ENCODE measurements at regions not wholly inside any gene's neighbourhood (a gene's known extent, or its start where the extent isn't known, plus 50 kb on each side); places are given as distances from the start of the nearest gene placed in this dataset.

- in situ Hi-C loops (cut with MboI) = no loop called here
- 0 out of 2 replicates have a peak overlapping the region, but pooled peaks have one; percentile 54 for H2AFZ ChIP-seq (ENCODE audit: low read depth, low read length)
- POLR2A ChIA-PET = interaction anchor here (1.0 kb wide), 1 partner anchor 18 kb away, joined by 3 read pairs; no protein-coding TSS in a partner anchor
- no peaks in the 10 kb centered on the region for H3K4me1 ChIP-seq (replicated peaks in 1 of 2; ENCODE audit: control insufficient read depth in 2 of 2, insufficient read depth in 2 of 2, low read length in 2 of 2)
- no peak overlapping the region for H3K4me2 ChIP-seq (ENCODE audit: insufficient read depth, low read length)
- H3K79me2 ChIP-seq (ENCODE audit: control insufficient read depth, insufficient read depth, low read length) = no peaks in the 10 kb centered on the region
- no peak for TF ChIP-seq ELF4 (CRISPR knock-in tag; IDR thresholded peaks at IDR 0.05)
- no peak for TF ChIP-seq SP1 (CRISPR knock-in tag; IDR thresholded peaks at IDR 0.05)
- no peak for TF ChIP-seq MAZ (CRISPR knock-in tag; conservative IDR thresholded peaks at IDR 0.05 in 1 of 2, IDR thresholded peaks at IDR 0.05 in 1 of 2)
- TF ChIP-seq RBFOX2 (IDR thresholded peaks at IDR 0.05; ENCODE audit: low read depth, low read length) = no peak
- peak; percentile 85 for TF ChIP-seq ZNF431 (CRISPR knock-in tag; IDR thresholded peaks at IDR 0.05)
- TF ChIP-seq SLC30A9 (CRISPR knock-in tag; IDR thresholded peaks at IDR 0.05) = no peak
- CTCF ChIA-PET (ENCODE audit: low intra/inter-chr PET ratio) = no interaction called here
- H3K27ac ChIP-seq (ENCODE audit: extremely low read depth, low read depth, low read length) = no peak overlapping the region
- H4K20me1 ChIP-seq (replicated peaks; ENCODE audit: control insufficient read depth, insufficient read depth, low read length) = no peaks in the 10 kb centered on the region
- WGBS (ENCODE audit: insufficient coverage, low coverage, missing lambda C conversion rate) = 13% methylated on average over 2 of the region's 2 CpGs
- no peak overlapping the region for H3K4me3 ChIP-seq
- H3K9me1 ChIP-seq (ENCODE audit: control insufficient read depth, insufficient read depth, low read length) = no peaks in the 10 kb centered on the region
- H3K9me3 ChIP-seq (replicated peaks; ENCODE audit: control insufficient read depth, insufficient read depth, low read depth, low read length) = no peaks in the 10 kb centered on the region; the same call in 1 of the 2 replicates
- DNase-seq (ENCODE audit: extremely low read depth in 1 of 4, low spot score in 3 of 4) = no peak
- no TSS peak for BruUV-seq (replicated peaks)
- no peak for ATAC-seq
- H3K36me3 ChIP-seq (ENCODE audit: control insufficient read depth, insufficient read depth, low read length) = no peaks in the 10 kb centered on the region
- no peaks in the 10 kb centered on the region for H3K27me3 ChIP-seq (ENCODE audit: control insufficient read depth in 2 of 2, insufficient read depth in 2 of 2, low read length in 2 of 2)
- no peak overlapping the region for H3K9ac ChIP-seq (ENCODE audit: insufficient read depth in 1 of 2, low read depth in 2 of 2, low read length in 2 of 2)
- FAIRE-seq = no peak
- intact Hi-C loops (cut with micrococcal nuclease) = no loop called here
These were observed 928.7 kb upstream of the ADGRB3 start for GRCh38 chr6:67706388-67706787.

- FAIRE-seq (no peak), DNase-seq (ENCODE audit: extremely low read depth in 1 of 4, low spot score in 3 of 4) (no peak), ATAC-seq (no peak)
- intact Hi-C loops (cut with micrococcal nuclease) (no loop called here), in situ Hi-C loops (cut with MboI) (no loop called here)
- WGBS (ENCODE audit: insufficient coverage, low coverage, missing lambda C conversion rate) = 25% methylated on average over 4 of the region's 4 CpGs
- no peak overlapping the region for H3K9ac ChIP-seq (ENCODE audit: insufficient read depth in 1 of 2, low read depth in 2 of 2, low read length in 2 of 2)
- no peaks in the 10 kb centered on the region for H3K36me3 ChIP-seq (ENCODE audit: control insufficient read depth, insufficient read depth, low read length)
- no peaks in the 10 kb centered on the region for H3K9me3 ChIP-seq (replicated peaks; ENCODE audit: control insufficient read depth, insufficient read depth, low read depth, low read length)
- no peak overlapping the region for H3K27ac ChIP-seq (ENCODE audit: extremely low read depth, low read depth, low read length)
- POLR2A ChIA-PET = no interaction called here
- 0 out of 2 replicates have a peak overlapping the region, but pooled peaks have one; percentile 41 for H2AFZ ChIP-seq (ENCODE audit: low read depth, low read length)
- no peaks in the 10 kb centered on the region for H3K79me2 ChIP-seq (ENCODE audit: control insufficient read depth, insufficient read depth, low read length)
- no peaks in the 10 kb centered on the region for H4K20me1 ChIP-seq (replicated peaks; ENCODE audit: control insufficient read depth, insufficient read depth, low read length)
- no peak overlapping the region for H3K4me2 ChIP-seq (ENCODE audit: insufficient read depth, low read length)
- H3K9me1 ChIP-seq (ENCODE audit: control insufficient read depth, insufficient read depth, low read length) = no peaks in the 10 kb centered on the region
- H3K4me3 ChIP-seq = no peak overlapping the region
- H3K4me1 ChIP-seq (replicated peaks in 1 of 2; ENCODE audit: control insufficient read depth in 2 of 2, insufficient read depth in 2 of 2, low read length in 2 of 2) = no peaks in the 10 kb centered on the region
- no TSS peak for BruUV-seq (replicated peaks)
- CTCF ChIA-PET (ENCODE audit: low intra/inter-chr PET ratio) = no interaction called here
- H3K27me3 ChIP-seq (ENCODE audit: control insufficient read depth in 2 of 2, insufficient read depth in 2 of 2, low read length in 2 of 2) = no peaks in the 10 kb centered on the region
- TF ChIP-seq ZBTB12 (CRISPR knock-in tag; IDR thresholded peaks at IDR 0.05) (no peak), CBX3 (IDR thresholded peaks at IDR 0.05; ENCODE audit: borderline replicate concordance in 1 of 2, low read length in 2 of 2) (no peak), SMARCC2 (IDR thresholded peaks at IDR 0.05; ENCODE audit: low read depth) (no peak), GTF2B (IDR thresholded peaks at IDR 0.05; ENCODE audit: extremely low read depth, insufficient read length) (no peak), ZKSCAN8 (CRISPR knock-in tag; IDR thresholded peaks at IDR 0.05) (no peak), RBM14 (IDR thresholded peaks at IDR 0.05; ENCODE audit: borderline replicate concordance, insufficient read depth, low read depth, low read length) (no peak), HNRNPL (IDR thresholded peaks at IDR 0.05; ENCODE audit: low read depth, low read length) (no peak)
These were observed 936.5 kb upstream of the ADGRB3 start for GRCh38 chr6:67698534-67698933.

Data from K562 (cell line).